SIG-M5 treated with dmso at 0.1 percent for 504 hours (cell line): ENCODE measurements at regions not wholly inside any gene's neighbourhood (a gene's known extent, or its start where the extent isn't known, plus 50 kb on each side); places are given as distances from the start of the nearest gene placed in this dataset.
"Not testable (repeated sequence)": the region's sequence is repeated elsewhere in the genome, so short reads cannot be mapped to it uniquely, and the experiment has no call there.

Experiments used
- DNase-seq: peaks from one replicate; lab custom pipeline; 2025; ENCODE audit not compliant: unreplicated experiment; lab: John Stamatoyannopoulos, UW

- no peak for DNase-seq
These were observed 183.2 kb upstream of the TAS2R1 start for GRCh38 chr5:9813305-9813704.

- not testable (repeated sequence) for DNase-seq
These were observed 177.2 kb upstream of the TAS2R1 start for GRCh38 chr5:9807366-9807765.

GRCh38 chr5:9801908-9802307 lies 171.8 kb upstream of the TAS2R1 start:
- no peak for DNase-seq

GRCh38 chr5:9799606-9800005 lies 169.5 kb upstream of the TAS2R1 start:
- no peak for DNase-seq

GRCh38 chr5:9790276-9790675 lies 160.1 kb upstream of the TAS2R1 start:
- DNase-seq: no peak

- DNase-seq: no peak
These were observed 159.6 kb upstream of the TAS2R1 start for GRCh38 chr5:9789777-9790176.

GRCh38 chr5:9787861-9788600 lies 157.9 kb upstream of the TAS2R1 start:
- DNase-seq: no peak

- no peak for DNase-seq
These were observed 156.5 kb upstream of the TAS2R1 start for GRCh38 chr5:9786380-9787360.

GRCh38 chr5:9785751-9786150 lies 155.6 kb upstream of the TAS2R1 start:
- no peak for DNase-seq

GRCh38 chr5:9784231-9784630 lies 154.1 kb upstream of the TAS2R1 start:
- DNase-seq: no peak

- no peak for DNase-seq
These were observed 152.8 kb upstream of the TAS2R1 start for GRCh38 chr5:9782826-9783560.

- DNase-seq: no peak
These were observed 151.7 kb upstream of the TAS2R1 start for GRCh38 chr5:9781890-9782289.

- no peak for DNase-seq
These were observed 151.1 kb upstream of the TAS2R1 start for GRCh38 chr5:9781275-9781674.

GRCh38 chr5:9780501-9780900 lies 150.3 kb upstream of the TAS2R1 start:
- DNase-seq: no peak

- DNase-seq: no peak
These were observed 146.4 kb upstream of the TAS2R1 start for GRCh38 chr5:9776525-9776924.

GRCh38 chr5:9775339-9775738 lies 145.2 kb upstream of the TAS2R1 start:
- no peak for DNase-seq

- DNase-seq: no peak
These were observed 144.4 kb upstream of the TAS2R1 start for GRCh38 chr5:9774472-9775079.

GRCh38 chr5:9771079-9771478 lies 140.9 kb upstream of the TAS2R1 start:
- DNase-seq: no peak

- no peak for DNase-seq
These were observed 136.4 kb upstream of the TAS2R1 start for GRCh38 chr5:9766581-9766980.

- no peak for DNase-seq
These were observed 135.4 kb upstream of the TAS2R1 start for GRCh38 chr5:9765419-9766140.
